DMS153 treated with DMSO at 0.1 percent for 48 hours (cell line): ENCODE measurements at regions not wholly inside any gene's neighbourhood (a gene's known extent, or its start where the extent isn't known, plus 50 kb on each side); places are given as distances from the start of the nearest gene placed in this dataset.
A peak's percentile ranks its signal among the peaks of the same experiment; 100 is the strongest.

ENCODE experiments used
- DNase-seq: peaks from one replicate; lab custom pipeline; 2025; ENCODE audit not compliant: unreplicated experiment; lab: John Stamatoyannopoulos, UW

DNA sequence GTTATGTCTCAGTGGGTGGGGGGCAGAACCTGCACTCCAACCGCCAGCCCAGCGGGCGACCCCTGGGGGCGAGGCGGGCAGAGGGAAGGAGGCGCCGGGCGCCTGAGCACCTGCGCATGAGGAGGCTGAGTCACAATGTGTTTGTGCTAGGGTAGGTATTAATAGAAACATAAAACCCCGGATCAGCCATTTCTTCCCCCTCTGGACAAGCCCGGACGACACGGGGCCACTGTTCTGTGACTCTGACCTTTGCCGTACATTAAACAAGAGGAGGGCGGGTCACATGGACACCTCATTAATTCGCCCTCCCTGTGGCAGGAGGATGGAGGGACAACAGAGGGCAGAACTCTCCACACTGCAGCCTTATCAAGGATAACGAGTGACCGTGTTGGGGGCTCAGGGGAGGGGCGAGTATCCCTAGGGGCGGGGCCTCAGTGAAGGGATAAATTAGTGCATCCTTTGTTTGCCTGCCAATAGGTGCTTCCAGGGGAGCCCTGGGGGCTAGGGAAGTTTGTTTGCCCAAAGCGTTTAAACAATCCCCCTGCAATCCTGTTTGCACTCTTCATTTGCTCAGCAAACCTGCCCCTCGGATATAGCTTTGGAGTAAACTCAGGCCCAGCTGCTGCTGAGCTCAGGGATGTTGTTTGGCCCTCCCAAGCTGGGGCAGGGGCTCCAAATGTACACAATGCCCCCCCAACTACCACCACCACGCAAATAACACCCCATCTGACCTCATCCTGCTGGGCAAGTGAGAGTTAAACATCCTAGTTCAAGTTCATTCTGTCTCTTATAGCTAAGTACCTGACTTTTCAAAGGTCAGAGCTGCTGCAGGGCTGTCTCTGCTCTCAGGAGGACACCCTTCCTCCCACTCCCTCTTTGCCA, 171.2 kb upstream of the GLI2 start:
- DNase-seq: peak; percentile 40

DNA sequence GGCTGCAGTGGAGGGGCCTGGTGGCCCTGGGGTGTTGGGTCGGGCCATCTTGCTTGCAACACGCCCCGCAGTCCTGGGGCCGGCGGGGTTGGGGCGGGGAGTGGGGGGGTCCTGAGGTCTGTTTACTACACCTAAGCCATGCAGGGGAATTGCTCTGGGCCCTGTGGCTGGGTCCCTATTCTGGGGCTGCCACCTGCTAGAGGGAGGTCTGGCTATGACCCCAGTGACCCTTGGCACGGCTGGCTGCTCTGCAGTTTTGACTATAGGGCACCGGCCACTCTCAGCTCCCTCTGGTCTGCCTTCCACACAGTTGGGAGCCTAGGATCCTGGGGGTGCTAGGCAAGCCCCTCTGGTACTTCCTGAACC, 170.6 kb upstream of the GLI2 start:
- DNase-seq: no peak

DNA sequence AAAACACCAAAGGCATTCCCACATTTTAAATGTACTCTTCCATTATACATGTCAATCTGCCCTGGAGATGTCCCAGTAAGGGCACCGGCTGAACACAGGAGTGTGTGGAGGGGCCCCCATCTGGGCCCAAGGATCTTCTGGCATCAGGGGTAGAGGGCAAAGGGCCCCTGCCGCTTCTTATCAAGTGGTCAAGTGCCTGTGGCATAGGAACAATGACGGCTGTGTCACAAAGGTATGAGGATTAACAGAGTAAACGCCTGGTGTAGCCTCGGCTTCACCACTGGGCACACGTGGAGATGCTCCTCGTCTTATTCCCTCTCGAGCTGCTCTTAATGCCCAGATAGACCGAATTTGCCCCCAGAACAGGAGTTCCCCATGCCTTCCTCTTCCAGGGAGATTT, 169.7 kb upstream of the GLI2 start:
- no peak for DNase-seq

- DNase-seq: no peak
These were observed 169.2 kb upstream of the GLI2 start for GRCh38 chr2:120566331-120567035.

GRCh38 chr2:120567128-120567527, 168.5 kb upstream of the GLI2 start:
- no peak for DNase-seq

GRCh38 chr2:120568089-120568974, 167.3 kb upstream of the GLI2 start:
- no peak for DNase-seq

- no peak for DNase-seq
These were observed 166.7 kb upstream of the GLI2 start for GRCh38 chr2:120568975-120569268.

- no peak for DNase-seq
These were observed 165.7 kb upstream of the GLI2 start for GRCh38 chr2:120570001-120570400.

GRCh38 chr2:120570546-120570945, 165.1 kb upstream of the GLI2 start:
- DNase-seq: no peak

- DNase-seq: no peak
These were observed 164.5 kb upstream of the GLI2 start for GRCh38 chr2:120571015-120571728.

DNA sequence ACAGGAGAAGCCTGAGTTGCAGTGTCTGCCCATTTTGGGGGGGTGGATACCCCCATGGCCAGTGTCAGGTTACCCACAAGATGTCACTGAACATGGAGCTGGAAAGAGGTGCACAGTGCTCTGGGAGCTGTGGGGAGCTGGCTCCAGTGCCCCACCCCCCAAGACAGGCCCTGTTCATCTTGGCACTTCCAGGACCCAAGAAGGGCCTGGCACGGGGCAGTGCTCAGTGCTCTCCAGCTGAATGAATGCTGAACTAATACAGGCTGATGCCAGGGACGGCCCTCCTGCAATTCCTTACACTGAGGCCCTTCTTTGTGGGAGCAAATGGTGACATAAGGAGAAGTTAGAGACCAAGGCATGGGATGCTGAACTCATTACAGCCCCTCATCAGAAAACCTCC, 163.4 kb upstream of the GLI2 start:
- no peak for DNase-seq

GRCh38 chr2:120574620-120575019, 161.0 kb upstream of the GLI2 start:
- no peak for DNase-seq

GRCh38 chr2:120575966-120576365, 159.7 kb upstream of the GLI2 start:
- no peak for DNase-seq

DNA sequence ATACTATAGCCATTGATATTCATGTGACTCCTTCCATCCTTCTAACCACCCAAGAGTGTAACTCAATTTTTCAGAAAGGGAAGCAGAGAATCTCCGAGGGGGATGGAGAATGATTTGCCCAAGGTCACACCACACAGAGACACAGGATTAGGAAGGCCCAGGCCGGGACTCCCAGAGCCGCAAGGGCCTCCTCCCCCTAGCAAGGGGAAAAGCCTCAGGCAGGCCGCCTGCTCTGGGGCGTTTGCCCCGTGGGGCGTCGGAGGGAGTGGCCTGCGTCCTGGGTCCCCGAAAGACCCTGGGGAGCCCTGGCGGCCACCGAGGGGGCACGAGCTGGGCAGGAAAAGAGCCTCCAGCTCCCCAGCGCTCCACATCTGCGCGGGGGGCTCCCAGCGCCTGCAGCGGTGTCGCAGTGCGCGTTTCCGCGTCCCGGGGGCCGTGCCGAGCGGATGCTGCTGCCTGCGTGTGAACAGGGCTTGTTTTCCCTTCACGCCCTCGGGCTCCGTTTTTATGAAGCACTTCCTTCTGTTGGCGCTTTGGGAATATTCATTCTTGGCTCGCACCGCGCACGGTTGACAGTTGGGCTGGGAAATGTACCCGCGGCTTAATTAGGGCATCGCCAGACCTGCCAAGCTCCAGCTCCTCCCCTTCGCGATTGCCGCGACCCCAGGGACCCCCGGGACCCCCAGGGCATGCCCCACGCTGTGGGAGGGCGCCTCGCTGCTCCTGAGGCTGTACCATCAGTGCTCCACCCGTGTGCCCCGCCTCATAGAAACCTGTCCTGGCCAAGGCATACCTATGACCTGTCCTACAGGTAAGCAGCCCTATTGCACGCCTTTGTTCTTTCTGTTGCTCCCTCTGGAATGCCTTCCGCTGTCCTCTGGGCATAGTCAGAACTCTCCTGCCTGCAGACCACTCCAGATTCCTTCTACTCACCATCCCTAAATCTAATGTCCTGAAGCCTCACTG, 158.9 kb upstream of the GLI2 start:
- no peak for DNase-seq

- no peak for DNase-seq
These were observed 157.9 kb upstream of the GLI2 start for GRCh38 chr2:120577721-120578295.

GRCh38 chr2:120578576-120579352, 156.9 kb upstream of the GLI2 start:
- no peak for DNase-seq

DNA sequence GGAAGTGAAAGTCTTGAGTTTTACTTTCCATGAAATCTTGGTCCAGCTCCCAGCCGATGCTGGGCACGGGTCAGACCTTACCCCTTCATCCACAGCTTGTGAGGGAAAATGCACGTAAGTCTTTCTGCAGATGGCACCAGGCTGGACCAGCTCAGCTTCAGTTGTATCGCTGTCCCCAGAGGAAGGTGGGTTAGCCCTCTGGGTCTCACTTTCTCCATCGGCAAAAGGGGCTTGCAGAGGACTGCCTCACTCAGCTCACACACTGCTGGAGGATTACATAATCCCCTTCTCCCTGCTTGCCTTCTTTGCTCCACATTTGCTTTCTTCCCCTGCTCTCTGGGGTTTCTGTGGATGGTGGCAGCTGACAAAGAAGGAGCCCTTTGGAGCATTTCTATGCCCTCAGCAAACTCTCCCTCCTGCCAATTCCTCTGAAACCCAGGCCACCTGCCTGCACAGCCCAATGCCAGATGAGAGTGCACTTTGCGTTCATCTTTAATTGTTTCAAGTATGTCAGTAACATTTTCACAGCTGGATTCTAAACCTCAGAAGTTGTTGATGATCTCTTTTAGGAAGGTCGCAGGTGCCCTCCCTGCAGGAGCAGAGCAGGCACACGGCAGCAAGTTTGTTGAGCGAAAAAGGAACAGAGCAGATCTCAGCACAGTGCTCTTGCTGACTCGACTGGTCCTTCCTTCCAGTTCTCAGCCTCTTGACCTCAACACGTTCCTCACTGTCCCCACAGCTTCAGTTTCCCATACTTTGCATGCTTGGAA, 155.6 kb upstream of the GLI2 start:
- DNase-seq: no peak

DNA sequence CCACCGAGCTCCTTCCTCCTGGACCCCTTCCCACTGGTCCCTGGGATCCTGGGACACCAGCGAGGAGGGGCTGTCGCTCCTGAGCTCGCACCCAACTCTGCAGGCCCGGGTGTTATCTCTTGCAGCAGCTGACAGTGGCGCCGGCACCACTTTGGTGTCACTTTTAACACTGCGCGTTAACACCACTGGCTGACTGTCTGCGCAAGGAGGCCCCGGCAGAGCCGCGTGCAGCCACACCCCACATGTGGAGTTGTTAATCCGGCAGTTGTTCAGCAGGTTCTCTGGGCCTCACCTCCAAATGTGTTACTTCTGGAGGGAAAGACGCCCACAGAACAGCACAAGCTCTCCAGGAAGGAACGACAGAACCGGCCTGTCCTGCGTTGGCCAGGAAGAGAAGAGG, 155.0 kb upstream of the GLI2 start:
- DNase-seq: no peak
